Gastrocnemius medialis (tissue), 4 donors: ENCODE measurements at regions not wholly inside any gene's neighbourhood (a gene's known extent, or its start where the extent isn't known, plus 50 kb on each side); places are given as distances from the start of the nearest gene placed in this dataset.

ENCODE experiments used
- POLR2A ChIP-seq, 2 donors: fragments of 450-650 bp; IDR thresholded peaks; one replicate each; pipeline ENCODE4 v1.6.1; 2017; ENCODE audit warnings: antibody characterized with exemption in 2 of 2, mild to moderate bottlenecking in 2 of 2, moderate library complexity in 2 of 2
- TF ChIP-seq, protein P1 (sequence below), 5 experiments: fragments of 450-650 bp in 3 of 5; fragments of 200-600 bp in 2 of 5; sonication (generic) in 2 of 5; IDR thresholded peaks in 4 of 5; conservative IDR thresholded peaks in 1 of 5; 1 replicate in 4 of 5; 2 replicates in 1 of 5; pipeline ENCODE4 v1.5.1; 2016 to 2019; ENCODE audit warnings: antibody characterized with exemption in 5 of 5, mild to moderate bottlenecking in 3 of 5, moderate library complexity in 3 of 5

DNA sequence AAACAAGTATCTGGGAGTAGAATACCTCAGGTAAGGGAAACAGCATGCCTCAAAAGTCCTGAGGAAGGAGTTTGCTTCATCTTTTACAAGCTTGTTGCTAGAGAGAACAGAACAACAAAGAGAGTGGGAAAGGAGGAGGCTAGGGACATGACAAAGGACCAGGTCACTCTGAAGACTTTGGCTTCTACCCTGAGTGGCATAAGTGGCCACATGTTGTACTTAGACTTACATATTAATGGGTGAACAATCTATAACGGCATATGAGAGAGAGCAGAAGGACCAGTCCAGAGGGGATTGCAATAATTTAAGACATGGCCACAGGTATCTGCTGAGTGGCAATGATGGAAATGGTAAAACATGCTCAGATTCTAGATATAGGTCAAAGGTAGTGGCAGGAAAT, 668.3 kb upstream of the ADGRB3 start:
- TF ChIP-seq, protein P1, sequence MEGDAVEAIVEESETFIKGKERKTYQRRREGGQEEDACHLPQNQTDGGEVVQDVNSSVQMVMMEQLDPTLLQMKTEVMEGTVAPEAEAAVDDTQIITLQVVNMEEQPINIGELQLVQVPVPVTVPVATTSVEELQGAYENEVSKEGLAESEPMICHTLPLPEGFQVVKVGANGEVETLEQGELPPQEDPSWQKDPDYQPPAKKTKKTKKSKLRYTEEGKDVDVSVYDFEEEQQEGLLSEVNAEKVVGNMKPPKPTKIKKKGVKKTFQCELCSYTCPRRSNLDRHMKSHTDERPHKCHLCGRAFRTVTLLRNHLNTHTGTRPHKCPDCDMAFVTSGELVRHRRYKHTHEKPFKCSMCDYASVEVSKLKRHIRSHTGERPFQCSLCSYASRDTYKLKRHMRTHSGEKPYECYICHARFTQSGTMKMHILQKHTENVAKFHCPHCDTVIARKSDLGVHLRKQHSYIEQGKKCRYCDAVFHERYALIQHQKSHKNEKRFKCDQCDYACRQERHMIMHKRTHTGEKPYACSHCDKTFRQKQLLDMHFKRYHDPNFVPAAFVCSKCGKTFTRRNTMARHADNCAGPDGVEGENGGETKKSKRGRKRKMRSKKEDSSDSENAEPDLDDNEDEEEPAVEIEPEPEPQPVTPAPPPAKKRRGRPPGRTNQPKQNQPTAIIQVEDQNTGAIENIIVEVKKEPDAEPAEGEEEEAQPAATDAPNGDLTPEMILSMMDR (IDR thresholded peaks at IDR 0.05 in 4 of 5, conservative IDR thresholded peaks at IDR 0.05 in 1 of 5), result no peak
- no peak for TF ChIP-seq POLR2A (IDR thresholded peaks at IDR 0.05)
